ENCODE measurements at regions not wholly inside any gene's neighbourhood (a gene's known extent, or its start where the extent isn't known, plus 50 kb on each side); places are given as distances from the start of the nearest gene placed in this dataset.
"Not testable (repeated sequence)": the region's sequence is repeated elsewhere in the genome, so short reads cannot be mapped to it uniquely, and the experiment has no call there.

GRCh38 chr14:106766551-106767277 is 1240.3 kb downstream of the TMEM121 start:
- peak; percentile 27 for DNase-seq

GRCh38 chr14:106768230-106768629 is 1241.8 kb downstream of the TMEM121 start:
- not testable (repeated sequence) for DNase-seq

- DNase-seq, result not testable (repeated sequence)
Observed at GRCh38 chr14:106768972-106769700, 1242.8 kb downstream of the TMEM121 start.

- DNase-seq, result not testable (repeated sequence)
Observed at GRCh38 chr14:106770158-106770672, 1243.8 kb downstream of the TMEM121 start.

- DNase-seq, result not testable (repeated sequence)
Observed at GRCh38 chr14:106774889-106775480, 1248.6 kb downstream of the TMEM121 start.

GRCh38 chr14:106776395-106776983 is 1250.1 kb downstream of the TMEM121 start:
- no peak for DNase-seq

- DNase-seq, result no peak
Observed at GRCh38 chr14:106778986-106779385, 1252.6 kb downstream of the TMEM121 start.

GRCh38 chr14:106786697-106787096 is 1260.3 kb downstream of the TMEM121 start:
- no peak for DNase-seq

GRCh38 chr14:106787626-106788025 is 1261.2 kb downstream of the TMEM121 start:
- DNase-seq, result no peak

GRCh38 chr14:106788534-106788933 is 1262.2 kb downstream of the TMEM121 start:
- no peak for DNase-seq

- DNase-seq, result no peak
Observed at GRCh38 chr14:106789318-106789717, 1262.9 kb downstream of the TMEM121 start.

GRCh38 chr14:106790189-106791036 is 1264.0 kb downstream of the TMEM121 start:
- DNase-seq, result no peak

GRCh38 chr14:106792543-106792942 is 1266.2 kb downstream of the TMEM121 start:
- no peak for DNase-seq

GRCh38 chr14:106798166-106798565 is 1271.8 kb downstream of the TMEM121 start:
- not testable (repeated sequence) for DNase-seq

GRCh38 chr14:106802413-106803364 is 1276.3 kb downstream of the TMEM121 start:
- no peak for DNase-seq

GRCh38 chr14:106803379-106803778 is 1277.0 kb downstream of the TMEM121 start:
- DNase-seq, result no peak

- no peak for DNase-seq
Observed at GRCh38 chr14:106807493-106807892, 1281.1 kb downstream of the TMEM121 start.

GRCh38 chr14:106808458-106808857 is 1282.1 kb downstream of the TMEM121 start:
- no peak for DNase-seq

GRCh38 chr14:106808907-106809306 is 1282.5 kb downstream of the TMEM121 start:
- no peak for DNase-seq

- no peak for DNase-seq
Observed at GRCh38 chr14:106809615-106810014, 1283.2 kb downstream of the TMEM121 start.

GRCh38 chr14:106810168-106810567 is 1283.8 kb downstream of the TMEM121 start:
- DNase-seq, result not testable (repeated sequence)

Data from left hindlimb (tissue), 1 donor.